Iris pigment epithelial cell (primary cell): ENCODE measurements at regions not wholly inside any gene's neighbourhood (a gene's known extent, or its start where the extent isn't known, plus 50 kb on each side); places are given as distances from the start of the nearest gene placed in this dataset.
A peak's percentile ranks its signal among the peaks of the same experiment; 100 is the strongest.

Experiments used
- DNase-seq: peaks from one replicate; pipeline ENCODE4 v3.0.0-alpha.2; 2011; ENCODE audit warnings: low read depth

DNA sequence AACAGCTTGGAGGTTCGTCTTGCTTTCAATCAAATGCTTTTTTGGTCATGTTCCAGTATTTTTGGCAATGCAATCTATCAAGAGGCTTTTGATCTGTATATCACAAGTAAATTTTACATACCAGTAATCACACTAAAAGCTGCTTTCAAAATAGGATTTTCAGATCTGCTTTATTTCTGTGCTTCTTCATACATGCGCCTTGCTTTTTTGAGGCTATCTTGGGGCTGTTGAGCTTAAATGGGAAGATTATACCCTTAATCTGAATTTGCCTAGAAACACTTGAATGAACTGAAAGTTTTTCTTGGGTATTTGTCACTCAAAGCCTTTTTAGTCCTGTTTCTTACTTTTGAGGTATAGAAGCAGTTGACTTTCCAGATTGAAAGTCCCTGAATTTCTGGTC, 62.1 kb upstream of the DCBLD2 start:
- no peak for DNase-seq

DNA sequence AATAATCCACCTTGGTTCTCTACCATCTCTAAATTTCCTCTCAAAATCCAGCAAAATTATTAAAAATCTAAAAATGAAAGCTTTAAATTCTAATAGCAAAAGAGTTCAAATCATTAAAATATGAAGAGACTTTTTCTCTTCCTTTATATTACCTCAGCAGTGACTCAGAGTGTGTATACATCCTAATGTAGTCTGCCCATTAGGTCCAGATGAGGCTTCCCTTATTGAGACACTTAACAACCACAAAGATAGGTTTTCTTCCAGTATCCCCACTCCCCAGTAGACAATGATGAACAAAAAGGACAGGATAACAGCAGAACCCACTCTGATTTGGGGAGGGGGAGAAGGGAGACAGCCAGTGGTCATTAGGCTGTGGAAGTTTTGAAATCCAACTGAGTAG, 61.5 kb upstream of the DCBLD2 start:
- DNase-seq = peak; percentile 61

DNA sequence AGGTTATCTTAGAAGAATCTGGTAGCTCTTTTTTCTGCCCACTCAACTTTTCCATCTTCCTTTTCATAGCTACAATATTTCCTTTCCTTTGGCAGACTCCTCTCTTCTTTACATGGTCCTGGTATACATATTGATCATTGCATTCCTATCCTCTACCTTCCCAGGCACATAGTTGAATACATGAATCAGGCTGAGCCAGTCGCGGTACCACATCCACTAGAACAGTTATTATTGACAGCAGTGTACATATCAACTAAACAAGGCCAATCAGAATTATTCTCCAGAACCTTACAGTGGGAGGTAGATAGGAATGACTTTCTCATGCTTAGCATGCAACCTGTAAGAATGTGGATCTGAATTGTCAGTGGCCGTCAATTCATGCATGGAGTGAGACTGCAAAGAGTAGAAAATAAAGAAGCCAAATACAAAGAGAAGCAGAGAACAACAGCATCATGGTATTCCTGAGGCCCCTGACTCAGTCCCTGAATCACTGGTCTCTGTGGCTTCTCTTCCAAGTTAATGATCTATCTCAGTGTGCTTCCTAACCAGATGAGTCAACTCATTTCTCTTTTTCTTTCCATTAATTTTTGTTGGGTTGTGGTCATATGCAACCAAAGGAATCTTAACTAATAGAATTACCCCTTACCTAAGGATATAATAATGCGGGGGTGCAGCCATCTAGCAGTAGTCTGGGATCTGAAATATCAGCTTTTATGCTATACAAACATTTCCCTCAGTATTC, 60.9 kb upstream of the DCBLD2 start:
- peak; percentile 94 for DNase-seq

DNA sequence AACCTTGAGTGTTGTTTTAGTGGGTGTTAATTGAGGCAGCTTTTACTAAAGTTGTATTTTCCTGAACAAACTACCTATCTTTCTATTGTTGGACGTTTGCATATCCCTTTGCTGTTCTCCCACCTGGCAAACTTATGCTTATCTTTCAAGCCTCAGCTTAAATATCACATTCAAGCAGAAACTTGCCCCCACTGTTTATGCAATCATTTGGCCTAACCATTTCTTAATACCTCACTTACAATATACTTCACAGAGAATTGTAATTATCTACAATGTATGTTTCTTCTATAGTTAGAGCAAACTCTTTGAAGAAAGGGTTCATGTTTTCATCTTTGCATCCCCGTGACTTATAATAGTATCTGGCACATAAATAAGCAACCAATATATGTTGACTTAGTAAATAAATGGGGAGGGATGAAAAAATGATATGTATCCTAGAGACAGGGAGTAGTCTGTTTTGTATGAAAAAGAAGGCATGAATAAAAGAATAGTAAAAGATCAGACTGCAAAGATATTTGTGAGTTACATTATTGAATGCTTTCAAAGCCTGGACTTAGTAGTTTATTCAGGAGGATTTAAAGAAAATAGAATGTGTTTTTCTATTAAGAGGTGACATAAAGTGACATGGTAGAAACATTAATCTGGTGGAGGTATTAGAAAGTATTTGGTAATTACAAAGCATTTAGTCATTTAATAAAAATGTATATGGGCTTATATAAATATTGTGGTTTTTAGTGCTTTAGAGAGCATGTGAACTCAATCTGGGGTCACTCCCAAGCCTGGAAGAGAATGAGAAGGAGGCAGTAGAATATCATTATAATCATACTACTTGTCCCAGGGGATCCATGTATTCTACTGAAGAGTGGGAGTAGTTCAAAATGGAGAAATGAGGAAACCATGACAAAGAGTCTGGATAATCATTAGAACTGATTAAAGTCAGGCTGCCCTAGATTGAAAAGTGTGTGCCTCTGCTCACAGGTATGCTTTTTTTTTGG, 60.0 kb upstream of the DCBLD2 start:
- peak; percentile 73 for DNase-seq

DNA sequence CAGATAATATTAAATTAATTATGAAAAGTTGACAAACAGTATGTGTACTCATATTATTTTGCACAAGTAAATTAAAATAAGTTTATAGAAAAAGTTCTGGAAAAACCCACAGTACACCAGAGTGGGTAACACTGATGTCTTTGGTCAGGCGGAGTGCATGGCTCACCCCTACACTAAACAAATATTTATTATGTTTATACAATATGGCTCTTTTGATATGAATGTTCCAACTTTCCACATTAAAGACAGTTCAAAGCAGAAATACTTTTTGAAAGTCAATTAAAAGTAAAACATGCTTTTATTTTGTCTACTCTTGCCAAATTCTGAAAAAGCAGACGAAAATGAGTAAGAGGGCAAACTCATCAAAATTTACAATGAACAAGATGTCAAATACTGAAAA, 56.2 kb upstream of the DCBLD2 start:
- no peak for DNase-seq

DNA sequence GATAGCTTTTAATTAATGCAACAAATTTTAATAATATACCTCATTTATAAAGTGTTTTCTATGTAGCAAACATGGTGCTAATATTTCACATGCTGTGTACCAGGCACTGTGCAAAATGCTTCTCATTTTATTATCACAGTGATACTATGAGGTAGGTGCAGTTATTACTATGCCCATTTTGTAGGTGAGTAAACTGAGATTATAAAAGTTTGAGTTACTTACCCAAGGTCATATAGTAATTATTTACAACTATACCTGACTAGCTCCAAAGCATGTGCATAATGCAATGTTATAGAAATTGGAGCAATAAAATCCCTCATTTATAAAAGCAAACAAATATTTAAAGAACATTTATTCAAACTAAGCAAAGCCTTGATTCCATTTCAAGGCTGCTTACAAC, 54.5 kb upstream of the DCBLD2 start:
- DNase-seq = no peak

DNA sequence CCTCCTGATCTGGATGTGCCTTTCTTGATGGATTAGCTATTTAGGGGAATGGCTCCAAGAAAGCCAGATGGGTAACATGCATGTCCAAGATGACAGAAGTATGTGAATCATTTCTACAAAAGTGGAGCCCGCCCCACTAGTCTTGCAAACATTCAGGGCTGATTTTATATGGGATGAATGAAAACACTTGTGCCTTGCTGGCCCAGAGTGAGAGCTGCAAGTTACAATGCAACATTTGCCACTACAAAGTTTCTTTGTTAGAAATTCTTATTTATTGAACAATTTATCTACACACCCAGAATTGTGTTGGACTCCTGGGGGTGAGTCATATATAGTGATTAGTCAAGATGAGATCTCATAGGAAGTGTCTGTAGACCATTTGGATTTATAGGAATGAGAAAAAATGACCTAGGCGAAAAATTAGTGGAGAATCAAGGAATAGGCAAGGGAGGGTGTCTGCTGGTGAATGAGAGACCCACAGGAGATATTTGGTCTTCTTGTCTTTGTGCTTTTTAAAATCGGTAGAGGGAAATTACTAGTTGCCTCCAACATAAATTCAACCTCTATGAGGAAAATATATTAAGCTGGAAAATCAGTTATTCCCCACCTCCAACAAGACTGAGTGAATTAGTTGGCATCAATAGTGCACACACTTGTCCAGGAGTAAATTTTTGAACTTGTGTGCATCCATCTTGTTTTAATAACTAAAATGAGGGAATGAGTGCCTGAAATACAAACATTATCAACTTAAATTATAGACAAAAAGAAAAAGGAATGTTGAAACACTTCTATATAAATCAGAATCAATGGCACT, 53.5 kb upstream of the DCBLD2 start:
- no peak for DNase-seq

DNA sequence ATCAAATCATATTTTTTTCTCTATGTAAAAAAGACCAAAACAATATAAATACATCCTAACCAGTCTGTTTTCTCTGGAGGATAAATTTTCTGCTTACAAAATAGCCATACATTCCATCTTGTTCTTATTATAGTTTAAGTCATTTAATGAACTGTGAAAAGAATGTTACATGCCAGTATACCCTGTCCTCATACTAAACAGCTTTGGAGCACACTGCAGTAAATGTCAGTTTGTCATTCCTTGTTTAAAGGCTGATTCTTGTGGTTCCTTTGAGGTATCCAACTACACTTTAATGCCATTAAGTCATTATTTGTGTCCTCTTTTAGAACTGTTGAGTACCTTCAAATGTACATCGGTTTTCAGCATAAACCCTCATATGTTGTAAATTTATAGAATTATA, 52.7 kb upstream of the DCBLD2 start:
- DNase-seq = no peak

DNA sequence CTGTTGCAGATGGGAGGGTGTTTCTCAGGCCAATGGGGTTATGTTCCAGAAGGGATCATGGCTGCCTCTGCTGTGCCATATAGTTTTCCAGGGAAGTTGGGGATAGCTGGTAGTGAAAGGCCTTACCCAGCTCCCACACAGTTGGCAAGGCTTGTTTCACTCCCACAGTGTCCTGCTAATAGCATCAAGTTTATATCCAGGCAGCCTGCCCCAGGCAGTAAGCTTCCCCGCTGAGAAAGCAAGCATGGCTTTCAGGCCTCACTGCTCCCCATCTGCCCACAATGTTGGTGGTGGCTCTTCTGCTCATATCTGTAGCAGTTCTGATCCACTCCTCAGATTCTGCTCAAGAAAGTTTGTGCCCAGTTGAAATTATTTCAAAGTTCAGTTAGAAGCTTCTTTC, 50.9 kb upstream of the DCBLD2 start:
- DNase-seq = no peak
